HG02571 (cell line): ENCODE measurements at regions not wholly inside any gene's neighbourhood (a gene's known extent, or its start where the extent isn't known, plus 50 kb on each side); places are given as distances from the start of the nearest gene placed in this dataset.

Source experiments
- ATAC-seq: cut with Tn5 transposase; IDR thresholded peaks from one replicate; pipeline ENCODE4 v1.9.1; 2021; ENCODE audit warnings: mild to moderate bottlenecking, moderate library complexity; ENCODE audit not compliant: unreplicated experiment

DNA sequence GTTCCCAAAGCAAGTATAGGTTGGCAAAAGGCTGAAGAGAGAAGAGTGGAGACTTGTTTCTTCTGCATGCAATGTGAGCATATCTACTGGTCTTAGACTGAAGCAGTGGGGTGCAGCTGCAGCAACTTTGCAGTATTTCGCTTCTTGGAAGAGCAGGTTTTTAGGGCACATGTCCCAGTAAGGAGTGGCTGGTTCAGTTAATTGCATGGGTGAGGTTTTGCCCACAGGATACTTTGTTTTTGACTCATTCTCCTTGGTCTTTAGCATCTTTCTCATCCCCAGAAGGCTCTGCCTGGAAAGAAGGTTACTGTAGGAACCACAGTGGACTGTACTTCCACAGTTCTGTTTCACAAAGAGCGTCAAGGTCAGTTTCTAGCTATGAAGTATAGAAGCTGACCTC is 68.0 kb upstream of the NR3C2 start:
- ATAC-seq, result no peak

DNA sequence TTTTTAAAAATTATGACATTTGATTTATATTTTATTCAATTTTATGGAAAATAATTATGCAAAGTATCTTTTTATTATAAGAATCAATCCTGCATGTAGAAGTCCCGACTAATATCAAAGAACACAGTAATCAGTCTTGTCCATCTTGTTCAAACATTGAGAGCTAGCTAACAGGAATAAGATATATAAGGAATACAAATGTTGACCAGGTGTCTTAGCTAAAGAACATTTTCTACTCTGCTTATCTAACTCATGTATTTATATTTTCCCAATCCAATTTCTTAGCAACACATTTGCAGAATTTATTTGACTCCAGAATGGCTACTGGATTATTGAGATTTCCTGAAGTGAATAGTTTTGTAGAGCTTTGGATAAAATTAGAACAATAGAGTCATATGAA is 61.5 kb upstream of the NR3C2 start:
- ATAC-seq, result no peak

DNA sequence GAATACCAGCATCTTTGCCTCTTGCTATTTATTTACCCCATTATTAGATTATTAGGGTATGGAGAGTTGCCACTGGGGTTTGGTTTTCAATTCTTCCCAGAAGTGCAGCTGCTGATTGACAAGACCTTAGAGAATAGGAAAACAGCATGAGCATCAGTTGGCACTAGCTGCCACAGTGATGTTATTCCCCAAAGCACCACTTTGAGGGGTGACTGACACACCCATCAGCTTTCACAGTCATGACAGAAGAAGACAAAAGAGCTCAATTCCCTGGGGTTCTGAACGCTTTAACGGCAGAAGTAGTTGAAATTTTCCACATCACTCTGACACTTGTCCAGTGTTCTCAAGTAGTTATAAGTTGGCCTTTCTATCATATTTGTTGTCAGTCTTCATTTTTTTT is 55.0 kb upstream of the NR3C2 start:
- ATAC-seq, result no peak

DNA sequence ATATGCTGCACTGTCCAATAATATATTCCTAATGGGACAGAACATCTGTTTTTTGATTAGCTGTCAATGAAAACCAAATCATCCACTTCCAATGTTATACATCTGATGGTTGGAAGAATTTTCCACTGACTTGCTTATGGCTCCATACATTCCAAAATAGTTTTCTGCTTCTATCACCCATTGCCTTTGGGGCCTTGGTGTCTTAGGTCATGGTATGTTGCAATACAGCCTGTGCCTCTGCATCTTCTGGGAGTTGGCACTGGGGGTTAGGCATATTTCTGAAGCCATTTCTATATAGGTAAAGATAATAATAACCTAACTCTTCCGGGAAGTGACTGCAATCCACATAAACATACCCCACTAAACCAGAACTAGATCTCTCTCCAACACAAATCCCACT is 53.2 kb upstream of the NR3C2 start:
- no peak for ATAC-seq
